H54 (cell line): ENCODE measurements at regions not wholly inside any gene's neighbourhood (a gene's known extent, or its start where the extent isn't known, plus 50 kb on each side); places are given as distances from the start of the nearest gene placed in this dataset.
A peak's percentile ranks its signal among the peaks of the same experiment; 100 is the strongest.
"Not testable (repeated sequence)": the region's sequence is repeated elsewhere in the genome, so short reads cannot be mapped to it uniquely, and the experiment has no call there.

ENCODE experiments used
- DNase-seq: peaks from one replicate; pipeline ENCODE4 v3.0.0; 2011; ENCODE audit warnings: low spot score, mixed read lengths; ENCODE audit not compliant: insufficient read length
- FAIRE-seq: peaks from 3 replicates; lab custom pipeline; 2011; peaks lifted over from hg19 to GRCh38; lab: Jason Lieb, UNC
- POLR2A ChIP-seq: IDR thresholded peaks from 2 replicates; pipeline ENCODE4 v1.6.1; 2011; ENCODE audit warnings: low read depth, mild to moderate bottlenecking, low read length

DNA sequence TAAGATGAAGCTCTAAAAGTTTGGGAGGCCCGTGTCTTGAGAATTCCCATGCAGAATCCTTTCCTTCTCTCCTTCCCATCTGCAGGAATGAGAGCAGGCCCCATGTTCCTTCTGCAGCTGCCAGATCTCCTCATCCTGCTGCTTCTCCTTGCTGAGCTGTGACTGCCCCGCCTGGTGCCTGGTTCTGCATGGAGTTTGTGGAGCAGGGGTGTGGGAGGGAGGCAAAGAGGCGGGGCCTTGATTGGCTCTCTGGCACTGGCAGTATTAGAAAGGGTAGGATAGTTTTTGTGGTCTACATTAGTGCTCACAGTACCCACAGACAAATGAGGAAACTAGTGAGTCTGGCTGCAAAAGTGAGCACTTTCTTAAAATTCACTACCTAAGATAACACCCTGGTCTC, 91.1 kb upstream of the CLPB start:
- FAIRE-seq (no peak), DNase-seq (no peak)
- TF ChIP-seq POLR2A: no peak

DNA sequence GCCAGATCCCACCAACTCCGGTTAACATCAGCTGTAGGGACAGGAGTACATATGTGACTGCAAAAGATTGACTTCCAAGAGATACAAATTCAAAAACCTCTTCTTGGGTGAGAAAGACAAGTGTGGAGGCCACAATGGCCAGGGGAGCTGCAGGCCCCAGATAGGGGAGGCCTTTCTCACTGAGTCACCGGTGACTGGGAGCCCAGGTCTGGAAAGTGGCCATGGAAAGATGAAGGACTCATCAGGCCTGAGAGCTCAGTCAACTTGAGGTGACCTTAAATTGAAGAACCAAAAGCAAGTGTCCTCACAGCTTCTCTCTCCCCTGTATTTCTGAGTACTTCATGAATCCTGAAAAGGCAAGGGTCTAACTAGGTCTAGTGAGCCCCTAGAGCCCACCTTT, 90.4 kb upstream of the CLPB start:
- peak; percentile 57 for DNase-seq
- no peak for FAIRE-seq
- TF ChIP-seq POLR2A: no peak

GRCh38 chr11:72523991-72524390, 89.7 kb upstream of the CLPB start:
- no peak for TF ChIP-seq POLR2A
- FAIRE-seq: no peak
- DNase-seq: no peak

GRCh38 chr11:72522186-72522585, 87.9 kb upstream of the CLPB start:
- no peak for TF ChIP-seq POLR2A

GRCh38 chr11:72521664-72522063, 87.3 kb upstream of the CLPB start:
- DNase-seq: no peak
- TF ChIP-seq POLR2A: no peak
- no peak for FAIRE-seq

More at GRCh38 chr11:72522186-72522585, 87.9 kb upstream of the CLPB start:
- DNase-seq (no peak), FAIRE-seq (no peak)

GRCh38 chr11:72520815-72521214, 86.5 kb upstream of the CLPB start:
- FAIRE-seq: no peak
- no peak for DNase-seq
- no peak for TF ChIP-seq POLR2A

DNA sequence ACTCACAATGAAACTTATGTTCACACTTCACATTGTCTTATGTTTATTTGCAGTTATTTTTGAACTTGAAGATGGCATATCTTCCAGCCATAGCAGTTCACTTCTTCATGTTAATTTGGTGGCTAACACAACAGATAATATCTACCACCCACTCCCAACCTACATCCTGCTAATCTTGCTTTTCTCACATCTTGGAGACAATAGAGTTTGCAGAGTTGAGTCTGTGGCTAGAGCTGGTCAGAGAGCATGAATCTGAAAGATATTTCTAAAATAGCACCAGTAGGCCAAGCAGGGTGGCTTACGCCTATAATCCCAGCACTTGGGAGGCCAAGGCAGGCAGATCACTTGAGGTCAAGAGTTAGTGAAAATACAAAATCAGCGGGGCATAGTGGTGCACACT, 85.6 kb upstream of the CLPB start:
- not testable (repeated sequence) for FAIRE-seq, DNase-seq

GRCh38 chr11:72519220-72519881, 85.0 kb upstream of the CLPB start:
- FAIRE-seq: no peak
- TF ChIP-seq POLR2A: no peak
- DNase-seq: no peak

GRCh38 chr11:72514331-72514730, 80.0 kb upstream of the CLPB start:
- FAIRE-seq (no peak), DNase-seq (no peak)
- TF ChIP-seq POLR2A: no peak

DNA sequence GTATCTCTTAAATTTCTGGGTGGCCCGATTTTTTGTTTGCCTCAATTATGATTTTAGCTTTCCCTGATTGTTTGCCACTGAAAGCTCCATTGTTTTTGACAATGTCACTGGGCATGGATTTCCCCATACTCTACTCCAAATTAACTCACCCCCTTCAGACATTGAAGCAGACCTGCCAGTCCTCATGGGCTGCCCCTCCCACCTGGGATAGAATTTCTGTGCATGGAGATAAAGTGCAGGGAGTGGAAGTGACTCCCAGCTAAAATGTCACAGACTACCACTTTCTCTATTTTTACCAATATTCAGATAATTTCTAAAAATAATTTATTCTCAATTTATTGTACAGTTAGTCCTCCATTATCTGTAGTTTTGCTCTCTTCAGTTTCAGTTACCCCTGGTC, 79.1 kb upstream of the CLPB start:
- TF ChIP-seq POLR2A: no peak
- DNase-seq (no peak), FAIRE-seq (no peak)

DNA sequence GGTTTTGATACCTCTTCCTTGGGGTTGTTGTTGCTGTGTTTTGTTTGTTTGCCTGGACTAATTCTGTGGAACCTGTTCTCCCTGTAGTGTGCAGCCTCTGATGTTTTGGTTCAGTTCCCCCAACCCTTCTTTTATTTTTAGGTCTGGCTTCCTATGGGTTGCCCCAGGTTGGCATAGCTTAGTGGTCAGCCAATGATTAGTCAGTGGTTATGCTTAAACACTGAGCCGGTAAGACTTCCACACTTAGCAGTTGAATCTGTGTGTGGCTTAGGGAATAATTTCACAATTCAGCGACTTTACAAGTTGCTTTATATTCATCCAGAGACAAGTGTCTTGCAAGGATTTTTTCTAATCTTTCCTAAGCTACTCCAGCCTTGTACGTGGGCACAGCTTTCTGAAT, 78.6 kb upstream of the CLPB start:
- TF ChIP-seq POLR2A: no peak
- DNase-seq (no peak), FAIRE-seq (no peak)

DNA sequence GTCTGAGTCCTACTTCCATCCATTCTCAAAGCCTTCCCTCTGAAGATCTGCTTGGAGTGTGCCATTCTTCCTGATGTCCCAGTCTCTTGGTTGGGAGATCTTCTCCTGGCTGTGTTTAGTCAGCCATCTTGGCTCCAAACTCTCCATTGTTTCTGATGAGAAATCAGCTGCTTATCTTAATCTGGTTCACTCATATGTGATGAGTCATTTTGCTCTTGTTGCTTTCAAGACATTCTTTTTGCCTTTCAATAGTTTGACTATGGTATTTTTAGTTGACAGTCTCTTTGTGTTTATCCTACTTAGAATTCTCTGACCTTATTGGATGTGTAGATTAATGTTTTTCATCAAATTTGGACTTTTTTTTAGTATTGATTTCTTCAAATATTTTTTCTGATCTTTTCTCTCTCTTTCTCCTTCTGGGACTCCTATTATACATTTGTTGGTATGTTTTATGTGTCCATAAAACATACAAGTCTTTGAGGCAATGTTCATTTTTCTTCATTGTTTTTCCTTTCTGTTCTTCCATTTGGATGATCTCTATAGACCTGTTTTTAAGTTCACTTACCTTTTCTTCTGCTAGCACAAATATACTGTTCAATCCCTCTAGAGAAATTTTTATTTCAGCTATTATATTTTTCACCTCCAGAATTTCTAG, 77.2 kb upstream of the CLPB start:
- no peak for FAIRE-seq
- TF ChIP-seq POLR2A: no peak
- no peak for DNase-seq

GRCh38 chr11:72507050-72507449, 72.7 kb upstream of the CLPB start:
- no peak for TF ChIP-seq POLR2A
- FAIRE-seq (no peak), DNase-seq (no peak)

DNA sequence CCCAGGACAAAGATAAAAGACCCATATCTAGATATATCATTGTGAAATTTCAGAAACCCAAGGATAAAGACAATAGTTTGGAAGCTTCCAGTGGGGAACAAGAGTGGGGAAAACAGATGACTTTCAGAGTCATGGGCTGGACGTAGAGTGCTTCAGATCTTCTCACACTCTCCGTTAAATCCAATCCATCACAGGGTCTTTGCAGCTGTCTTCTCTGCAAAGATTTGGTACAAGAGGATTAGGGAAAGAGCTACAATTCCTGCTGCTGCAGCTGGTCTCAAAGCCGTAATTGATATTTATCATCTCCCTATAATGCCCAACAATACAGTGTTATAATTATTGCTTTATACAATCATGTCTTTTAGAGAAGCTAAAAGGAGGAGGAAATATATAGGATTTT, 63.4 kb upstream of the CLPB start:
- no peak for TF ChIP-seq POLR2A
- FAIRE-seq: no peak
- no peak for DNase-seq

DNA sequence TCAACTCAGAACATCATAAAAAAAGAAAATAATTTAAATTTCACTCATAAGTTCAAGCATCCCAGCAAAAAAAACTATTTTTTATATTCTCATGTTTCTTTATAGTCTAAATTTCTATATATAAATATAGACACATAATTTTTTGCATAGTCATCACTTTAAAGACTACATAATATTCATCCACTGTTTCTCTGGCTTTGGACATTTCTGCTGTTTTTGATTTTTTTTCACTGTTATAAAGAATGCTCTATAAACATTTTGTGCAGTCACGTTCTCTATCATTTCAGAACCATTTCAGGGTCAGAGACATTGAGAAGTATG, 59.7 kb upstream of the CLPB start:
- DNase-seq (no peak), FAIRE-seq (no peak)
- no peak for TF ChIP-seq POLR2A
